ENCODE measurements at regions not wholly inside any gene's neighbourhood (a gene's known extent, or its start where the extent isn't known, plus 50 kb on each side); places are given as distances from the start of the nearest gene placed in this dataset.

GRCh38 chr16:65787921-65788320, 578.6 kb upstream of the CDH5 start:
- CTCF ChIA-PET = no interaction called here
- no TSS peak for BruUV-seq (replicated peaks)
- no peaks in the 10 kb centered on the region for H3K27me3 ChIP-seq (ENCODE audit: low read length)
- DNase-seq (no peak), ATAC-seq (no peak)
- no peak overlapping the region for H3K4me3 ChIP-seq (ENCODE audit: low read length)
- no peak overlapping the region for H2AFZ ChIP-seq (ENCODE audit: low read length)
- H3K9ac ChIP-seq (ENCODE audit: low read length) = no peak overlapping the region
- no peak overlapping the region for H3K4me2 ChIP-seq (ENCODE audit: low read length)
- H3K9me2 ChIP-seq (replicated peaks; ENCODE audit: low read length) = no peaks in the 10 kb centered on the region
- no peaks in the 10 kb centered on the region for H4K20me1 ChIP-seq (ENCODE audit: low read length)
- no peaks in the 10 kb centered on the region for H3K36me3 ChIP-seq (ENCODE audit: low read depth, low read length)
- intact Hi-C loops (cut with micrococcal nuclease) = no loop called here
- POLR2A ChIA-PET (ENCODE audit: unreplicated experiment) = no interaction called here
- H3K9me3 ChIP-seq (ENCODE audit: low read length) = no peaks in the 10 kb centered on the region
- peaks cover 3% of the 10 kb centered on the region; the same call in 1 of the 2 replicates for H3K4me1 ChIP-seq (ENCODE audit: insufficient read depth, low read length)
- no peak overlapping the region for H3K27ac ChIP-seq (ENCODE audit: low read length)
- no peaks in the 10 kb centered on the region for H3F3A ChIP-seq (ENCODE audit: low read length, unreplicated experiment)
- H3K79me2 ChIP-seq (ENCODE audit: low read length) = no peaks in the 10 kb centered on the region
- TF ChIP-seq EZH2phosphoT487 (IDR thresholded peaks at IDR 0.05; ENCODE audit: borderline replicate concordance, low read length) (no peak), EZH2 (IDR thresholded peaks at IDR 0.05; ENCODE audit: low read length, unreplicated experiment) (no peak), CTCF (conservative IDR thresholded peaks at IDR 0.05; ENCODE audit: low read depth, low read length) (no peak)

- Histone ChIP-seq H3K27me3 (ENCODE audit: low read length) (no peaks in the 10 kb centered on the region), H3K9ac (ENCODE audit: low read length) (no peak overlapping the region), H3F3A (ENCODE audit: low read length, unreplicated experiment) (no peaks in the 10 kb centered on the region), H3K27ac (ENCODE audit: low read length) (no peak overlapping the region), H3K79me2 (ENCODE audit: low read length) (no peaks in the 10 kb centered on the region), H3K9me2 (replicated peaks; ENCODE audit: low read length) (no peaks in the 10 kb centered on the region), H2AFZ (ENCODE audit: low read length) (no peak overlapping the region), H3K4me2 (ENCODE audit: low read length) (no peak overlapping the region), H4K20me1 (ENCODE audit: low read length) (no peaks in the 10 kb centered on the region), H3K36me3 (ENCODE audit: low read depth, low read length) (no peaks in the 10 kb centered on the region), H3K9me3 (ENCODE audit: low read length) (no peaks in the 10 kb centered on the region), H3K4me3 (ENCODE audit: low read length) (no peak overlapping the region), H3K4me1 (ENCODE audit: insufficient read depth, low read length) (peaks cover 8% of the 10 kb centered on the region; the same call in 1 of the 2 replicates)
- intact Hi-C loops (cut with micrococcal nuclease) = no loop called here
- no TSS peak for BruUV-seq (replicated peaks)
- ChIA-PET POLR2A (ENCODE audit: unreplicated experiment) (no interaction called here), CTCF (no interaction called here)
- TF ChIP-seq EZH2phosphoT487 (IDR thresholded peaks at IDR 0.05; ENCODE audit: borderline replicate concordance, low read length) = no peak
- TF ChIP-seq CTCF (conservative IDR thresholded peaks at IDR 0.05; ENCODE audit: low read depth, low read length) = no peak
- TF ChIP-seq EZH2 (IDR thresholded peaks at IDR 0.05; ENCODE audit: low read length, unreplicated experiment) = no peak
- DNase-seq = no peak
- no peak for ATAC-seq
Observed at GRCh38 chr16:65786916-65787315, 579.6 kb upstream of the CDH5 start.

GRCh38 chr16:65783709-65784474, 582.6 kb upstream of the CDH5 start:
- no peaks in the 10 kb centered on the region for H4K20me1 ChIP-seq (ENCODE audit: low read length)
- no peak for ATAC-seq
- no peaks in the 10 kb centered on the region for H3K79me2 ChIP-seq (ENCODE audit: low read length)
- H2AFZ ChIP-seq (ENCODE audit: low read length) = no peak overlapping the region
- no peaks in the 10 kb centered on the region for H3K9me3 ChIP-seq (ENCODE audit: low read length)
- BruUV-seq (replicated peaks) = no TSS peak
- TF ChIP-seq EZH2 (IDR thresholded peaks at IDR 0.05; ENCODE audit: low read length, unreplicated experiment) (no peak), EZH2phosphoT487 (IDR thresholded peaks at IDR 0.05; ENCODE audit: borderline replicate concordance, low read length) (no peak), CTCF (conservative IDR thresholded peaks at IDR 0.05; ENCODE audit: low read depth, low read length) (no peak)
- no peak overlapping the region for H3K9ac ChIP-seq (ENCODE audit: low read length)
- DNase-seq = no peak
- H3K9me2 ChIP-seq (replicated peaks; ENCODE audit: low read length) = no peaks in the 10 kb centered on the region
- CTCF ChIA-PET = no interaction called here
- no peak overlapping the region for H3K4me2 ChIP-seq (ENCODE audit: low read length)
- intact Hi-C loops (cut with micrococcal nuclease) = no loop called here
- no peaks in the 10 kb centered on the region for H3K36me3 ChIP-seq (ENCODE audit: low read depth, low read length)
- peaks cover 8% of the 10 kb centered on the region; the same call in 1 of the 2 replicates for H3K4me1 ChIP-seq (ENCODE audit: insufficient read depth, low read length)
- H3K27ac ChIP-seq (ENCODE audit: low read length) = no peak overlapping the region
- no peaks in the 10 kb centered on the region for H3K27me3 ChIP-seq (ENCODE audit: low read length)
- H3K4me3 ChIP-seq (ENCODE audit: low read length) = no peak overlapping the region
- POLR2A ChIA-PET (ENCODE audit: unreplicated experiment) = no interaction called here
- no peaks in the 10 kb centered on the region for H3F3A ChIP-seq (ENCODE audit: low read length, unreplicated experiment)
